ENCODE measurements at regions not wholly inside any gene's neighbourhood (a gene's known extent, or its start where the extent isn't known, plus 50 kb on each side); places are given as distances from the start of the nearest gene placed in this dataset.

GRCh38 chr10:29041616-29042015 lies 247.3 kb upstream of the LYZL1 start:
- TF ChIP-seq CTCF (conservative IDR thresholded peaks at IDR 0.05 in 1 of 2, IDR thresholded peaks at IDR 0.05 in 1 of 2; ENCODE audit: low read depth in 1 of 2, low read length in 2 of 2) (no peak), EZH2 (IDR thresholded peaks at IDR 0.05; ENCODE audit: low read length, missing control alignments) (no peak)

Measured in fibroblast of lung (primary cell).